H1 (cell line): ENCODE measurements at regions not wholly inside any gene's neighbourhood (a gene's known extent, or its start where the extent isn't known, plus 50 kb on each side); places are given as distances from the start of the nearest gene placed in this dataset.

Experiments used
- ATF2 ChIP-seq: IDR thresholded peaks from 2 replicates; pipeline ENCODE4 v1.6.1; 2012; ENCODE audit warnings: low read length, inconsistent platforms
- CBX8 ChIP-seq: fragments of 300-800, 300-1000 bp; sonication (generic); IDR thresholded peaks from 2 replicates; pipeline ENCODE4 v1.7.1; 2016; ENCODE audit warnings: low read depth, low read length, borderline replicate concordance
- EGR1 ChIP-seq: IDR thresholded peaks from 2 replicates; pipeline ENCODE4 v1.6.1; 2011; ENCODE audit warnings: low read depth, low read length, borderline replicate concordance
- JUND ChIP-seq: IDR thresholded peaks from 2 replicates; pipeline ENCODE4 v1.6.1; 2011; ENCODE audit warnings: mild to moderate bottlenecking, improper control_type of control experiment, low read length
- KDM1A ChIP-seq: fragments of 200-600, 300-600 bp; sonication (generic); IDR thresholded peaks from 2 replicates; pipeline ENCODE4 v1.7.1; 2016; ENCODE audit warnings: mild to moderate bottlenecking, low read length, borderline replicate concordance
- KDM4A ChIP-seq: IDR thresholded peaks from one replicate; pipeline ENCODE4 v1.7.1; 2012; ENCODE audit warnings: low read depth, mild to moderate bottlenecking, moderate library complexity, low read length, inconsistent platforms; ENCODE audit not compliant: severe bottlenecking
- POLR2AphosphoS5 ChIP-seq: IDR thresholded peaks from 2 replicates; pipeline ENCODE4 v1.6.1; 2011; ENCODE audit warnings: low read depth, low read length
- RNF2 ChIP-seq: fragments of 200-900, 300-1000 bp; sonication (generic); IDR thresholded peaks from 2 replicates; pipeline ENCODE4 v1.7.1; 2016; ENCODE audit warnings: borderline replicate concordance, low read depth, mild to moderate bottlenecking, antibody characterized with exemption, low read length; ENCODE audit not compliant: poor library complexity, severe bottlenecking; ENCODE audit errors: missing control alignments
- SIN3A ChIP-seq, 2 experiments: IDR thresholded peaks in 1 of 2; conservative IDR thresholded peaks in 1 of 2; 2 replicates each; pipeline ENCODE4 v1.6.1; 2011 to 2012; ENCODE audit warnings: low read length in 2 of 2, improper control_type of control experiment in 1 of 2, low read depth in 1 of 2, mild to moderate bottlenecking in 1 of 2
- ZNF274 ChIP-seq: IDR thresholded peaks from 2 replicates; pipeline ENCODE4 v1.7.0; 2012; ENCODE audit warnings: low read length, borderline replicate concordance; ENCODE audit errors: extremely low read depth
- TF ChIP-seq, protein P1 (sequence below), 3 experiments: IDR thresholded peaks; 1 replicate in 2 of 3; 2 replicates in 1 of 3; pipeline versions ENCODE4 v1.5.1 to v1.6.1; 2011; ENCODE audit warnings: low read length in 3 of 3, mild to moderate bottlenecking in 3 of 3, inconsistent platforms in 2 of 3, low read depth in 1 of 3, moderate library complexity in 1 of 3; ENCODE audit not compliant: insufficient read depth in 1 of 3; ENCODE audit errors: control extremely low read depth in 1 of 3

- TF ChIP-seq POLR2AphosphoS5 (no peak), KDM1A (no peak), ZNF274 (no peak), ATF2 (no peak), RNF2 (no peak), EGR1 (no peak), SIN3A (conservative IDR thresholded peaks at IDR 0.05 in 1 of 2, IDR thresholded peaks at IDR 0.05 in 1 of 2; ENCODE audit: low read depth in 1 of 2, low read length in 2 of 2) (no peak), JUND (no peak), KDM4A (no peak), CBX8 (no peak)
- TF ChIP-seq, protein P1, sequence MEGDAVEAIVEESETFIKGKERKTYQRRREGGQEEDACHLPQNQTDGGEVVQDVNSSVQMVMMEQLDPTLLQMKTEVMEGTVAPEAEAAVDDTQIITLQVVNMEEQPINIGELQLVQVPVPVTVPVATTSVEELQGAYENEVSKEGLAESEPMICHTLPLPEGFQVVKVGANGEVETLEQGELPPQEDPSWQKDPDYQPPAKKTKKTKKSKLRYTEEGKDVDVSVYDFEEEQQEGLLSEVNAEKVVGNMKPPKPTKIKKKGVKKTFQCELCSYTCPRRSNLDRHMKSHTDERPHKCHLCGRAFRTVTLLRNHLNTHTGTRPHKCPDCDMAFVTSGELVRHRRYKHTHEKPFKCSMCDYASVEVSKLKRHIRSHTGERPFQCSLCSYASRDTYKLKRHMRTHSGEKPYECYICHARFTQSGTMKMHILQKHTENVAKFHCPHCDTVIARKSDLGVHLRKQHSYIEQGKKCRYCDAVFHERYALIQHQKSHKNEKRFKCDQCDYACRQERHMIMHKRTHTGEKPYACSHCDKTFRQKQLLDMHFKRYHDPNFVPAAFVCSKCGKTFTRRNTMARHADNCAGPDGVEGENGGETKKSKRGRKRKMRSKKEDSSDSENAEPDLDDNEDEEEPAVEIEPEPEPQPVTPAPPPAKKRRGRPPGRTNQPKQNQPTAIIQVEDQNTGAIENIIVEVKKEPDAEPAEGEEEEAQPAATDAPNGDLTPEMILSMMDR (IDR thresholded peaks at IDR 0.05; ENCODE audit: control extremely low read depth in 1 of 3, insufficient read depth in 1 of 3, low read depth in 1 of 3, low read length in 3 of 3), result no peak
Observed at GRCh38 chr13:107992542-107992941, 222.8 kb downstream of the LIG4 start.
